Dermis microvascular lymphatic vessel endothelial cell (primary cell): ENCODE measurements at regions not wholly inside any gene's neighbourhood (a gene's known extent, or its start where the extent isn't known, plus 50 kb on each side); places are given as distances from the start of the nearest gene placed in this dataset.
A peak's percentile ranks its signal among the peaks of the same experiment; 100 is the strongest.
"Not testable (repeated sequence)": the region's sequence is repeated elsewhere in the genome, so short reads cannot be mapped to it uniquely, and the experiment has no call there.

Experiments
- DNase-seq, 2 donors: peaks; one replicate each; pipeline versions ENCODE4 v3.0.0 to v3.0.0-alpha.2; 2010; ENCODE audit warnings: low read depth in 2 of 2

GRCh38 chr6:112401083-112401482 lies 54.0 kb downstream of the RFPL4B start:
- DNase-seq = no peak

- DNase-seq = no peak
Observed at GRCh38 chr6:112407101-112407590, 60.0 kb downstream of the RFPL4B start.

GRCh38 chr6:112408522-112408921 lies 61.4 kb downstream of the RFPL4B start:
- no peak for DNase-seq

- DNase-seq = no peak
Observed at GRCh38 chr6:112409311-112409710, 62.2 kb downstream of the RFPL4B start.

GRCh38 chr6:112413780-112414179 lies 66.7 kb downstream of the RFPL4B start:
- DNase-seq = no peak

- DNase-seq = no peak
Observed at GRCh38 chr6:112415366-112415765, 68.2 kb downstream of the RFPL4B start.

GRCh38 chr6:112416866-112417265 lies 69.7 kb downstream of the RFPL4B start:
- DNase-seq = no peak

GRCh38 chr6:112427011-112427410 lies 79.9 kb downstream of the RFPL4B start:
- DNase-seq = not testable (repeated sequence)

GRCh38 chr6:112427499-112427898 lies 80.4 kb downstream of the RFPL4B start:
- DNase-seq = no peak

- DNase-seq = no peak
Observed at GRCh38 chr6:112428477-112428876, 81.3 kb downstream of the RFPL4B start.

- peak in 1 of 2 donors; percentile 17 for DNase-seq
Observed at GRCh38 chr6:112429226-112429625, 82.1 kb downstream of the RFPL4B start.

GRCh38 chr6:112431803-112432202 lies 84.7 kb downstream of the RFPL4B start:
- DNase-seq = no peak

- no peak for DNase-seq
Observed at GRCh38 chr6:112432853-112433252, 85.7 kb downstream of the RFPL4B start.

- DNase-seq = no peak
Observed at GRCh38 chr6:112433457-112433856, 86.3 kb downstream of the RFPL4B start.

GRCh38 chr6:112434896-112435435 lies 87.8 kb downstream of the RFPL4B start:
- DNase-seq = no peak

GRCh38 chr6:112437058-112437457 lies 89.9 kb downstream of the RFPL4B start:
- DNase-seq = no peak

GRCh38 chr6:112439010-112439409 lies 91.9 kb downstream of the RFPL4B start:
- no peak for DNase-seq

GRCh38 chr6:112439432-112439831 lies 92.3 kb downstream of the RFPL4B start:
- no peak for DNase-seq

- no peak for DNase-seq
Observed at GRCh38 chr6:112441607-112442006, 94.5 kb downstream of the RFPL4B start.

- no peak for DNase-seq
Observed at GRCh38 chr6:112443179-112444065, 96.3 kb downstream of the RFPL4B start.

GRCh38 chr6:112448786-112449185 lies 101.7 kb downstream of the RFPL4B start:
- not testable (repeated sequence) for DNase-seq

- DNase-seq = no peak
Observed at GRCh38 chr6:112450663-112451062, 103.5 kb downstream of the RFPL4B start.

GRCh38 chr6:112457886-112458285 lies 110.8 kb downstream of the RFPL4B start:
- no peak for DNase-seq
